ENCODE measurements at regions not wholly inside any gene's neighbourhood (a gene's known extent, or its start where the extent isn't known, plus 50 kb on each side); places are given as distances from the start of the nearest gene placed in this dataset.

- DNase-seq, result no peak
- in situ Hi-C loops (cut with HindIII; ENCODE audit: low pct_ligation_motif_present, low pct_unique_long_range_greater_than_20kb, low sequenced_read_pairs), result no loop called here
Observed at GRCh38 chr1:4140241-4140640, 240.2 kb upstream of the C1orf174 start.

- DNase-seq, result no peak
- in situ Hi-C loops (cut with HindIII; ENCODE audit: low pct_ligation_motif_present, low pct_unique_long_range_greater_than_20kb, low sequenced_read_pairs), result no loop called here
Observed at GRCh38 chr1:4140821-4141220, 240.7 kb upstream of the C1orf174 start.

GRCh38 chr1:4144349-4144971 is 244.4 kb upstream of the C1orf174 start:
- in situ Hi-C loops (cut with HindIII; ENCODE audit: low pct_ligation_motif_present, low pct_unique_long_range_greater_than_20kb, low sequenced_read_pairs), result no loop called here
- DNase-seq, result no peak

- in situ Hi-C loops (cut with HindIII; ENCODE audit: low pct_ligation_motif_present, low pct_unique_long_range_greater_than_20kb, low sequenced_read_pairs), result no loop called here
- no peak for DNase-seq
Observed at GRCh38 chr1:4146101-4146500, 246.0 kb upstream of the C1orf174 start.

- in situ Hi-C loops (cut with HindIII; ENCODE audit: low pct_ligation_motif_present, low pct_unique_long_range_greater_than_20kb, low sequenced_read_pairs), result no loop called here
- no peak for DNase-seq
Observed at GRCh38 chr1:4146614-4147013, 246.5 kb upstream of the C1orf174 start.

GRCh38 chr1:4147509-4147908 is 247.4 kb upstream of the C1orf174 start:
- in situ Hi-C loops (cut with HindIII; ENCODE audit: low pct_ligation_motif_present, low pct_unique_long_range_greater_than_20kb, low sequenced_read_pairs), result no loop called here
- DNase-seq, result no peak

GRCh38 chr1:4149281-4149680 is 249.2 kb upstream of the C1orf174 start:
- DNase-seq, result no peak
- in situ Hi-C loops (cut with HindIII; ENCODE audit: low pct_ligation_motif_present, low pct_unique_long_range_greater_than_20kb, low sequenced_read_pairs), result no loop called here

- DNase-seq, result no peak
- in situ Hi-C loops (cut with HindIII; ENCODE audit: low pct_ligation_motif_present, low pct_unique_long_range_greater_than_20kb, low sequenced_read_pairs), result no loop called here
Observed at GRCh38 chr1:4149831-4150230, 249.8 kb upstream of the C1orf174 start.

- no peak for DNase-seq
- in situ Hi-C loops (cut with HindIII; ENCODE audit: low pct_ligation_motif_present, low pct_unique_long_range_greater_than_20kb, low sequenced_read_pairs), result no loop called here
Observed at GRCh38 chr1:4150262-4150661, 250.2 kb upstream of the C1orf174 start.

- in situ Hi-C loops (cut with HindIII; ENCODE audit: low pct_ligation_motif_present, low pct_unique_long_range_greater_than_20kb, low sequenced_read_pairs), result no loop called here
- no peak for DNase-seq
Observed at GRCh38 chr1:4152266-4152665, 252.2 kb upstream of the C1orf174 start.

- in situ Hi-C loops (cut with HindIII; ENCODE audit: low pct_ligation_motif_present, low pct_unique_long_range_greater_than_20kb, low sequenced_read_pairs), result no loop called here
- no peak for DNase-seq
Observed at GRCh38 chr1:4153571-4153970, 253.5 kb upstream of the C1orf174 start.

GRCh38 chr1:4156241-4156973 is 256.3 kb upstream of the C1orf174 start:
- no peak for DNase-seq
- in situ Hi-C loops (cut with HindIII; ENCODE audit: low pct_ligation_motif_present, low pct_unique_long_range_greater_than_20kb, low sequenced_read_pairs), result no loop called here

GRCh38 chr1:4160181-4160580 is 260.1 kb upstream of the C1orf174 start:
- no peak for DNase-seq
- in situ Hi-C loops (cut with HindIII; ENCODE audit: low pct_ligation_motif_present, low pct_unique_long_range_greater_than_20kb, low sequenced_read_pairs), result no loop called here

GRCh38 chr1:4161366-4162006 is 261.4 kb upstream of the C1orf174 start:
- in situ Hi-C loops (cut with HindIII; ENCODE audit: low pct_ligation_motif_present, low pct_unique_long_range_greater_than_20kb, low sequenced_read_pairs), result no loop called here
- DNase-seq, result no peak

GRCh38 chr1:4164965-4165364 is 264.9 kb upstream of the C1orf174 start:
- no peak for DNase-seq
- in situ Hi-C loops (cut with HindIII; ENCODE audit: low pct_ligation_motif_present, low pct_unique_long_range_greater_than_20kb, low sequenced_read_pairs), result no loop called here

- in situ Hi-C loops (cut with HindIII; ENCODE audit: low pct_ligation_motif_present, low pct_unique_long_range_greater_than_20kb, low sequenced_read_pairs), result no loop called here
Observed at GRCh38 chr1:4165686-4166300, 265.7 kb upstream of the C1orf174 start.

GRCh38 chr1:4166713-4167112 is 266.6 kb upstream of the C1orf174 start:
- no peak for DNase-seq
- in situ Hi-C loops (cut with HindIII; ENCODE audit: low pct_ligation_motif_present, low pct_unique_long_range_greater_than_20kb, low sequenced_read_pairs), result no loop called here

More at GRCh38 chr1:4165686-4166300, 265.7 kb upstream of the C1orf174 start:
- DNase-seq, result no peak

- DNase-seq, result no peak
- in situ Hi-C loops (cut with HindIII; ENCODE audit: low pct_ligation_motif_present, low pct_unique_long_range_greater_than_20kb, low sequenced_read_pairs), result no loop called here
Observed at GRCh38 chr1:4169991-4170390, 269.9 kb upstream of the C1orf174 start.

GRCh38 chr1:4170548-4171340 is 270.7 kb upstream of the C1orf174 start:
- in situ Hi-C loops (cut with HindIII; ENCODE audit: low pct_ligation_motif_present, low pct_unique_long_range_greater_than_20kb, low sequenced_read_pairs), result no loop called here
- no peak for DNase-seq
